Ovary (tissue), 3 donors: ENCODE measurements at regions not wholly inside any gene's neighbourhood (a gene's known extent, or its start where the extent isn't known, plus 50 kb on each side); places are given as distances from the start of the nearest gene placed in this dataset.

Experiments used
- CTCF ChIP-seq, 3 donors: fragments of 450-650 bp in 2 of 3; fragments of 200-600 bp in 1 of 3; IDR thresholded peaks; one replicate each; pipeline versions ENCODE4 v1.5.1 to v1.8.0; 2016 to 2022; ENCODE audit warnings: antibody characterized with exemption in 3 of 3, mild to moderate bottlenecking in 1 of 3
- EP300 ChIP-seq: sonication (generic); formaldehyde crosslinking; IDR thresholded peaks from one replicate; pipeline ENCODE4 v1.6.1; 2017; ENCODE audit warnings: antibody characterized with exemption
- POLR2A ChIP-seq: fragments of 450-650 bp; IDR thresholded peaks from one replicate; pipeline ENCODE4 v1.6.1; 2017; ENCODE audit warnings: antibody characterized with exemption, mild to moderate bottlenecking, moderate library complexity
- donor health status: DM: no; HTN: no; CAD: no.

- TF ChIP-seq CTCF (IDR thresholded peaks at IDR 0.05) (no peak), EP300 (no peak), POLR2A (no peak)
Measured at GRCh38 chr3:160133757-160134156, 91.5 kb upstream of the C3orf80 start.
